Osteoblast (primary cell): ENCODE measurements at regions not wholly inside any gene's neighbourhood (a gene's known extent, or its start where the extent isn't known, plus 50 kb on each side); places are given as distances from the start of the nearest gene placed in this dataset.

Source experiments
- DNase-seq: peaks from one replicate; pipeline ENCODE4 v3.0.0; 2011; ENCODE audit warnings: low spot score, mixed read lengths; ENCODE audit not compliant: insufficient read length; ENCODE audit errors: missing footprints
- H2AFZ ChIP-seq: 2 replicates; pipeline ENCODE4 v1.6.0; 2011; ENCODE audit warnings: mild to moderate bottlenecking, low read length
- H3K27ac ChIP-seq: 2 replicates; pipeline ENCODE4 v1.5.1; 2011; ENCODE audit warnings: mild to moderate bottlenecking, low read depth, low read length, moderate library complexity
- H3K27me3 ChIP-seq: 2 replicates; pipeline ENCODE4 v1.6.0; 2012; ENCODE audit warnings: mild to moderate bottlenecking, control low read depth, inconsistent platforms, low read length, moderate library complexity; ENCODE audit not compliant: insufficient read depth
- H3K36me3 ChIP-seq: 2 replicates; pipeline ENCODE4 v1.5.1; 2011; ENCODE audit warnings: mild to moderate bottlenecking, low read length, control low read depth, moderate library complexity; ENCODE audit not compliant: insufficient read depth
- H3K4me1 ChIP-seq: 2 replicates; pipeline ENCODE4 v1.5.1; 2011; ENCODE audit warnings: mild to moderate bottlenecking, low read length, control low read depth, moderate library complexity; ENCODE audit not compliant: insufficient read depth
- H3K4me2 ChIP-seq: 2 replicates; pipeline ENCODE4 v1.6.0; 2011; ENCODE audit warnings: mild to moderate bottlenecking, low read length; ENCODE audit not compliant: insufficient read depth
- H3K4me3 ChIP-seq: fragments of 200-600 bp; sonication (generic); 3 replicates; pipeline ENCODE4 v1.5.1; 2012; ENCODE audit warnings: mild to moderate bottlenecking, low read length, inconsistent platforms; ENCODE audit not compliant: insufficient read depth
- H3K79me2 ChIP-seq: 2 replicates; pipeline ENCODE4 v1.6.0; 2012; ENCODE audit warnings: mild to moderate bottlenecking, low read length, control low read depth, inconsistent platforms; ENCODE audit not compliant: insufficient read depth
- H3K9me3 ChIP-seq: 2 replicates; pipeline ENCODE4 v1.5.1; 2011; ENCODE audit warnings: low read depth, low read length, control low read depth
- H4K20me1 ChIP-seq: 2 replicates; pipeline ENCODE4 v1.6.0; 2012; ENCODE audit warnings: mild to moderate bottlenecking, low read length, control low read depth; ENCODE audit not compliant: insufficient read depth
- TF ChIP-seq, protein P1 (sequence below): IDR thresholded peaks from 2 replicates; pipeline ENCODE4 v1.5.1; 2011; ENCODE audit warnings: mild to moderate bottlenecking, low read depth, low read length, moderate library complexity; ENCODE audit errors: extremely low read depth

DNA sequence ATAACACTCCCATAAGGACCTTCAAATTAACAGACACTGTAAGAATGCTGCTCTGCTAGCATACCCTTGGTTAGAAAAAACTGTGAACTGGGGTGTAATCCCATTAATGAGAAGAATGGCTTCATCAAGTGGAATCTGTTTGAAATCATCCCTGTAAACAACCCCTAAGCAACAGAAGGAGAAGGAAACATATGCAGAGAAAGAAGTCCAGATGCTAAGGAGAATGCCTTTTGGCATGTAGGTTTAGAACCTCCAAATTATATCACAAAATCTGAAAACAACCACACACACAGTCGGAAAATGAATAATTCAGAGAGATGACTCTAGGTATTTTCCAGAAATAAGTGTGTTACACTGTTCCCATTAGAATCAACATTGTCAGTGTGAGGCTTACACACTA, 140.2 kb downstream of the NUAK1 start:
- Histone ChIP-seq H3K27me3 (peaks cover 2% of the 10 kb centered on the region), H3K36me3 (no peaks in the 10 kb centered on the region), H2AFZ (no peak overlapping the region), H3K4me2 (no peak overlapping the region), H3K9me3 (no peaks in the 10 kb centered on the region), H4K20me1 (no peaks in the 10 kb centered on the region), H3K4me1 (no peaks in the 10 kb centered on the region), H3K4me3 (no peak overlapping the region), H3K79me2 (no peaks in the 10 kb centered on the region), H3K27ac (no peak overlapping the region)
- TF ChIP-seq, protein P1, sequence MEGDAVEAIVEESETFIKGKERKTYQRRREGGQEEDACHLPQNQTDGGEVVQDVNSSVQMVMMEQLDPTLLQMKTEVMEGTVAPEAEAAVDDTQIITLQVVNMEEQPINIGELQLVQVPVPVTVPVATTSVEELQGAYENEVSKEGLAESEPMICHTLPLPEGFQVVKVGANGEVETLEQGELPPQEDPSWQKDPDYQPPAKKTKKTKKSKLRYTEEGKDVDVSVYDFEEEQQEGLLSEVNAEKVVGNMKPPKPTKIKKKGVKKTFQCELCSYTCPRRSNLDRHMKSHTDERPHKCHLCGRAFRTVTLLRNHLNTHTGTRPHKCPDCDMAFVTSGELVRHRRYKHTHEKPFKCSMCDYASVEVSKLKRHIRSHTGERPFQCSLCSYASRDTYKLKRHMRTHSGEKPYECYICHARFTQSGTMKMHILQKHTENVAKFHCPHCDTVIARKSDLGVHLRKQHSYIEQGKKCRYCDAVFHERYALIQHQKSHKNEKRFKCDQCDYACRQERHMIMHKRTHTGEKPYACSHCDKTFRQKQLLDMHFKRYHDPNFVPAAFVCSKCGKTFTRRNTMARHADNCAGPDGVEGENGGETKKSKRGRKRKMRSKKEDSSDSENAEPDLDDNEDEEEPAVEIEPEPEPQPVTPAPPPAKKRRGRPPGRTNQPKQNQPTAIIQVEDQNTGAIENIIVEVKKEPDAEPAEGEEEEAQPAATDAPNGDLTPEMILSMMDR: no peak
- no peak for DNase-seq

DNA sequence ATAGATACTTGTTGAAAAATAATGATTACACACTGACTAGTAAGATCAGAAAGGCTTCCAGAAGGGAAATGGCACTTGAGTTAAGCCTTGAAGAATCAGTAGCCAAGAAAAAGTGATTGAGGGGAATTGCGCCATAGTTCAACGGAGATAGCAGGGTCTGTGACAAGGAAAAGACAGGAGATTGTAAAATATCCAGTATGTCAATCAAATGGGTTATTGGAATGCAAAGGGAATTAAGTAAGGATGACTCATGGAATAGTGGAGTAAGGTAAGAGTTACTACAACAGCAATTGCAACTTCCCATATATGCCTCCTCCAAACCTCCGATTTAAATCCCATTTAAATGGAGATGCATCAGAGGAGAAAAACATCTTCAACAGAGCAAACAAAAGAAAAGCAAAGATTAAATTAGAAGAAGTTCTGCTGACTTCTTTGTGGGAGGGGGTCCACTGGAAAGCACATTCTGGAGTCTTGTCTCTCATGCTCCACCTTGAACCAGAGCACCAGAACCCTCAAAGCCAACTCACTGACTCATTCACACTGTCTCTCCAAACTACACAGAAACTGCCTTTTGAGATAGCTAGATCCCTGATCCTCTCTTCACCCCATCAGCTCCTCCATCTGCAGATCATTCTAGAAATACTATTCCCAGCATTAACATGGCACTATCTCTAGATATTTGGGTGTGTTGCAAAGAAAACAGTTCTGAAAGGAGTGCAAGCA, 138.2 kb downstream of the NUAK1 start:
- Histone ChIP-seq H4K20me1 (no peaks in the 10 kb centered on the region), H3K4me3 (no peak overlapping the region), H3K27ac (no peak overlapping the region), H3K4me1 (no peaks in the 10 kb centered on the region), H3K79me2 (no peaks in the 10 kb centered on the region), H3K4me2 (no peak overlapping the region), H2AFZ (no peak overlapping the region), H3K9me3 (no peaks in the 10 kb centered on the region), H3K27me3 (no peaks in the 10 kb centered on the region), H3K36me3 (no peaks in the 10 kb centered on the region)
- no peak for DNase-seq
- TF ChIP-seq, protein P1: no peak

GRCh38 chr12:106001105-106001836, 137.5 kb downstream of the NUAK1 start:
- no peak overlapping the region for H3K27ac ChIP-seq
- DNase-seq: no peak
- TF ChIP-seq, protein P1: no peak
- no peaks in the 10 kb centered on the region for H4K20me1 ChIP-seq
- H3K36me3 ChIP-seq: no peaks in the 10 kb centered on the region
- no peak overlapping the region for H2AFZ ChIP-seq
- H3K9me3 ChIP-seq: no peaks in the 10 kb centered on the region
- H3K4me2 ChIP-seq: no peak overlapping the region
- H3K27me3 ChIP-seq: no peaks in the 10 kb centered on the region
- H3K4me3 ChIP-seq: no peak overlapping the region
- H3K79me2 ChIP-seq: no peaks in the 10 kb centered on the region
- H3K4me1 ChIP-seq: no peaks in the 10 kb centered on the region

- H2AFZ ChIP-seq: no peak overlapping the region
- no peak overlapping the region for H3K4me2 ChIP-seq
- DNase-seq: no peak
- no peaks in the 10 kb centered on the region for H3K4me1 ChIP-seq
- no peaks in the 10 kb centered on the region for H3K27me3 ChIP-seq
- no peak overlapping the region for H3K4me3 ChIP-seq
- no peaks in the 10 kb centered on the region for H4K20me1 ChIP-seq
- H3K9me3 ChIP-seq: no peaks in the 10 kb centered on the region
- TF ChIP-seq, protein P1: no peak
- no peaks in the 10 kb centered on the region for H3K36me3 ChIP-seq
- H3K79me2 ChIP-seq: no peaks in the 10 kb centered on the region
- H3K27ac ChIP-seq: no peak overlapping the region
Observed at GRCh38 chr12:106001837-106002218, 136.9 kb downstream of the NUAK1 start.
